ENCODE measurements at regions not wholly inside any gene's neighbourhood (a gene's known extent, or its start where the extent isn't known, plus 50 kb on each side); places are given as distances from the start of the nearest gene placed in this dataset.

DNA sequence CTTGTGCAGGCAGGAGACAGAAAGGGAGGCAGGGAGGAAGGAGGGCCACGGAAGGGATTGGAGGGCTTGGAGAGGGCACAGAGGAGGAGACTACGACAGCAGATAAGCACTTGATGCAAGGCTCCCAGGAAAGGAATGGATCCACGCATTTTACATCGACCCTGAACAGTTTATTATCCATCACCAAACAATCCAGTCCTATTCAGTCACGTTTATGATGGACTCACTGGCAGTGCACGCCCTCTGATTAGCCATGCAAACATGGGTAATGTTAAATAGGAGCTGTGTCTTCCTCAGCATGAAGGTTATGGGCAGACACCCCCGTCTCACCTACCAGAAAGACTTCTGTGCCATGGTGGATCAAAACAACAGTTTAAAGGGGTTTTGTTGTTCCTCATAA is 80.2 kb upstream of the SNRK start:
- TF ChIP-seq, protein P1, sequence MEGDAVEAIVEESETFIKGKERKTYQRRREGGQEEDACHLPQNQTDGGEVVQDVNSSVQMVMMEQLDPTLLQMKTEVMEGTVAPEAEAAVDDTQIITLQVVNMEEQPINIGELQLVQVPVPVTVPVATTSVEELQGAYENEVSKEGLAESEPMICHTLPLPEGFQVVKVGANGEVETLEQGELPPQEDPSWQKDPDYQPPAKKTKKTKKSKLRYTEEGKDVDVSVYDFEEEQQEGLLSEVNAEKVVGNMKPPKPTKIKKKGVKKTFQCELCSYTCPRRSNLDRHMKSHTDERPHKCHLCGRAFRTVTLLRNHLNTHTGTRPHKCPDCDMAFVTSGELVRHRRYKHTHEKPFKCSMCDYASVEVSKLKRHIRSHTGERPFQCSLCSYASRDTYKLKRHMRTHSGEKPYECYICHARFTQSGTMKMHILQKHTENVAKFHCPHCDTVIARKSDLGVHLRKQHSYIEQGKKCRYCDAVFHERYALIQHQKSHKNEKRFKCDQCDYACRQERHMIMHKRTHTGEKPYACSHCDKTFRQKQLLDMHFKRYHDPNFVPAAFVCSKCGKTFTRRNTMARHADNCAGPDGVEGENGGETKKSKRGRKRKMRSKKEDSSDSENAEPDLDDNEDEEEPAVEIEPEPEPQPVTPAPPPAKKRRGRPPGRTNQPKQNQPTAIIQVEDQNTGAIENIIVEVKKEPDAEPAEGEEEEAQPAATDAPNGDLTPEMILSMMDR (IDR thresholded peaks at IDR 0.05; ENCODE audit: insufficient read depth, low read length) = no peak
- no peak for TF ChIP-seq POLR2AphosphoS5 (IDR thresholded peaks at IDR 0.05; ENCODE audit: low read depth)
- no peak for TF ChIP-seq GABPA (IDR thresholded peaks at IDR 0.05; ENCODE audit: low read depth)

Data from HL-60 (cell line).